HFFc6 (cell line): ENCODE measurements at regions not wholly inside any gene's neighbourhood (a gene's known extent, or its start where the extent isn't known, plus 50 kb on each side); places are given as distances from the start of the nearest gene placed in this dataset.

Experiments
- DNase-seq: peaks from one replicate; pipeline ENCODE4 v3.0.0-alpha.2; 2018
- H3K27ac Mint-ChIP-seq: 2 replicates; pipeline ENCODE4 v1.8.0; 2020; ENCODE audit warnings: mild to moderate bottlenecking, mixed read lengths
- H3K27me3 Mint-ChIP-seq: 2 replicates; pipeline ENCODE4 v1.8.0; 2021; ENCODE audit warnings: mild to moderate bottlenecking, moderate library complexity, mixed read lengths; ENCODE audit not compliant: insufficient read depth
- H3K36me3 Mint-ChIP-seq: 2 replicates; pipeline ENCODE4 v1.8.0; 2021; ENCODE audit warnings: low read depth, mixed read lengths
- H3K4me1 Mint-ChIP-seq: 2 replicates; pipeline ENCODE4 v1.8.0; 2020; ENCODE audit warnings: low read depth, mixed read lengths
- H3K4me3 Mint-ChIP-seq: 2 replicates; pipeline ENCODE4 v1.8.0; 2020; ENCODE audit warnings: mild to moderate bottlenecking, moderate library complexity, mixed read lengths
- H3K9me3 Mint-ChIP-seq: 2 replicates; pipeline ENCODE4 v1.8.0; 2020; ENCODE audit warnings: mild to moderate bottlenecking, mixed read lengths
- CTCF ChIP-seq: fragments of 200-600 bp; sonication (generic); IDR thresholded peaks from 2 replicates; pipeline ENCODE4 v1.5.0; 2021; ENCODE audit warnings: antibody characterized with exemption, mild to moderate bottlenecking

DNA sequence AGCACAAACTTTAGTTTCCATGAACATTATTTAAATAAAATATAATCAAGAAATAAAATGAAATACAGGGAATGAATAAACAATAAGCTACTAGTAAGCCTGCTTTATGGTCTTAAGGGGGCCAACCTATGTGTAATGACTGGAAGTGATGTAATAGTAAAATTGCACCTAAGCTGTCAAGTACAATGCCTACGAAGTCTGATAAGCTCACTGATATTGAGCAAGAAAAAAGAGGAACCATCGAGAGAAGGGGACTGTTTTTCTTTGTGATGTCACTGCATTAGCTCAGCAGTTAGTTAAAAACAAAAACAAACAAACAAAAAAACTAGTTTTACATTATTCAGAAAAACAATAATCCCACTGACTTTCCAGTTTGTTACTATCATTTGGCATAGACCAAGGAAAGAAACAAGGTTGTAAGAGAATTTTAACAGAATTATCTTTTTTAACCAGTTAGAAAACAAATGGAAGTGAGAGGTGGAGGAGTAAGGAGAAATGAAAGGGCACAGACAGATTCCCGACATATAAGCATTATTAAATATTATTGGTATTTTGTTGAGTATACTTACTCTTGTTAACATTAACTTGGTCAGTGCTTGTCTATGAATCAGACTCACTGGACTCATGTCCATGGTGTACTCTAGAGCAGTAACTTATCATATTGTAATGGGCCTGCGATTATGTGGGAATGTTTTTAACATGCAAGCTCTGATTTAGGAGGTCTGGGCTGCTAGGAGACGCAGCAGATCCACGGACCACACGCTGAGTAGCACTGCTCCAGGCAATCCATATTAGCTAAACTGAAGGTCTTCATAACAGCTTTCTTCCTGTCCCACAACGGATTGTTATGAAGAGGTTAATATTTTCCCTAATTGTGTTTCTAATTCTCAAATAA is 99.6 kb upstream of the HMGCLL1 start:
- no peak overlapping the region for H3K27ac Mint-ChIP-seq

DNA sequence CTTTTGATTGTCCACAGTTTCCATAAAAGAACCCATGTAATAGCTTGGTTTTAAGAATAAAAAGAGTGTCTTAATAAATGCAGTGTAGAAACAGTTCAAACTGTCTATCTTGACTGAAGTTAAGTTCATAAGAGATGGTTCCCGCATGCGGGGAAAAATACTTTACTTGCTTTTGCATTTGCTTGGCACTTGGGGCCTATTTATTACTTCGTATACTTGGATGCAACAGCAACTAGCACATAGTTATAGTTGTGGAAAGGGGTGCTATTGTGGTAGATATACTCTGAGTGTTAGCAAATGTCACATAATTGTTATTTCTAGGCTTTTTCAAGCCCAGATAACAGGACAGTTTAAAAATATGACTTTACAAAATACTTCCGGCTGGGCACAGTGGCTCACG is 97.7 kb upstream of the HMGCLL1 start:
- H3K4me3 Mint-ChIP-seq = no peak overlapping the region
- no peaks in the 10 kb centered on the region for H3K36me3 Mint-ChIP-seq
- no peaks in the 10 kb centered on the region for H3K4me1 Mint-ChIP-seq
- H3K27me3 Mint-ChIP-seq = no peaks in the 10 kb centered on the region
- H3K27ac Mint-ChIP-seq = no peak overlapping the region
- no peak for DNase-seq
- no peaks in the 10 kb centered on the region; the same call in 1 of the 2 replicates for H3K9me3 Mint-ChIP-seq
- no peak for TF ChIP-seq CTCF

More for the DNA sequence above, 99.6 kb upstream of the HMGCLL1 start:
- Mint-ChIP-seq H3K9me3 (no peaks in the 10 kb centered on the region; the same call in 1 of the 2 replicates), H3K27me3 (no peaks in the 10 kb centered on the region), H3K36me3 (no peaks in the 10 kb centered on the region), H3K4me3 (no peak overlapping the region), H3K4me1 (no peaks in the 10 kb centered on the region)
- DNase-seq = no peak
- no peak for TF ChIP-seq CTCF

DNA sequence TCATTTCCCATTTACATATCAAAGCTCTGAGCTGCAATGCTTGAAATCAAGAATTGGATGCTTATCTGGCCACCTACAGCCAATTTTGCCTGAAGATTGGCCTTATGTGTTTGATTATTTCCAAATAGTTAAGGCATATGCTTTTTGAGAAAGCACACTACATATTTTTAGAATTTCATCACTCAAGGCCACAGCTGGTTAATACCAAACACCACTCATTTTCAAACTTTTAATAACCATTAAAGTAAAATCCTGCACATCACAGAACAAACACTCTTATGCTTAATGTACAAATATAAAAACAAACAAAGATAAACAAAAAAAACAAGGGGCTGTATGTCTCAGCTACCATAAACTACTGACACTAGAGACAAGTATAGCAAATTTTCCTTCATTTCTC is 96.9 kb upstream of the HMGCLL1 start:
- DNase-seq = no peak
- H3K9me3 Mint-ChIP-seq = no peaks in the 10 kb centered on the region; the same call in 1 of the 2 replicates
- H3K4me1 Mint-ChIP-seq = no peaks in the 10 kb centered on the region
- H3K27ac Mint-ChIP-seq = no peak overlapping the region
- H3K27me3 Mint-ChIP-seq = no peaks in the 10 kb centered on the region
- no peaks in the 10 kb centered on the region for H3K36me3 Mint-ChIP-seq
- H3K4me3 Mint-ChIP-seq = no peak overlapping the region
- TF ChIP-seq CTCF = no peak

DNA sequence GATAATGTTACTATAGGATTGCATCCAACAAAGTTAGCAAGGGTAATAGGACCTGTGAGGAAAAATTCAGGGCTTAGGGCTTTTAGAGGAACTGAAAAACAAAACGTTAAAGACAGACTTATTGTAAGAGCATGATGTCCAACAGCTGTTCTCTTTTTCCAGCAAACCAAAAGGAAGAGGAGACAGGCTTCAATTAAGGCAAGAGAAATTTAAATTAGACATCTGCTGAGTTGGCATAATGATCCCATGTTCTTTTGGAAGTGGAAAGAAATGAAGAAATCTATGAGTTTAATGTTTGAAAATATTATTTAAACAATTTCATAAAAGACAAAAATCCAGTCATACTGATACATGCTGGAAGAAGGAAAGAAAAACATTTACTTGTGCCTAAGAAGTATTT is 95.7 kb upstream of the HMGCLL1 start:
- no peak for TF ChIP-seq CTCF
- H3K27ac Mint-ChIP-seq = no peak overlapping the region
- no peaks in the 10 kb centered on the region for H3K4me1 Mint-ChIP-seq
- H3K9me3 Mint-ChIP-seq = peaks cover 3% of the 10 kb centered on the region; the same call in 1 of the 2 replicates
- H3K4me3 Mint-ChIP-seq = no peak overlapping the region
- no peaks in the 10 kb centered on the region for H3K36me3 Mint-ChIP-seq
- DNase-seq = no peak
- H3K27me3 Mint-ChIP-seq = no peaks in the 10 kb centered on the region

DNA sequence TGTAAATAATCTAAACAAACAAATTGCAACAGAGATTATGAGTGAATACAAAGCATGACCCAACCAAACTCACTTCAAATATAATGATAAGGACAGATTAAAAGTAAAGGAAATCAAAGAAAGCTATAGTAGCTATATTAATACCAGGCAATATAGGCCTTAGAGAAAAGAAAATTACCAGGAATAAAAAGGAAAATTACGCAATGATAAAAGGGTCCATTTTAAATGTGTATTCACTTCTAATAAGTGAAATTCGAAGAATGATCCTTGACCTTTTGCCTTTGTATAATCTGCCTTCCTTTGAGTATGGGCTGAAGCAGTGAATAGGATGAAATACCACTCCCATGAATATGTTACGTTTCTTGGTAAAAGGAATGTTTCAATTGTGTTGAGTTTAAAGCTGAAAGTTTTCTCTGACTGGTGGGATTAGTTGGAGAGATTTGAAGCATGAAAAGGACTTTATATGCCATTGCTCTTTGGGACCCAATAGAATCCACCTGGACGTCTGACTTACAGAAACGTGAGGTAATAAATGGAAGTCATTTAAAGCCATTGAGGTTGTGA is 91.9 kb upstream of the HMGCLL1 start:
- DNase-seq = no peak
- Mint-ChIP-seq H3K27me3 (no peaks in the 10 kb centered on the region), H3K4me3 (no peak overlapping the region), H3K36me3 (no peaks in the 10 kb centered on the region), H3K9me3 (peaks cover 7% of the 10 kb centered on the region; the same call in 1 of the 2 replicates), H3K4me1 (no peaks in the 10 kb centered on the region), H3K27ac (no peak overlapping the region)
- TF ChIP-seq CTCF = no peak
